OCI-LY3 (cell line): ENCODE measurements at regions not wholly inside any gene's neighbourhood (a gene's known extent, or its start where the extent isn't known, plus 50 kb on each side); places are given as distances from the start of the nearest gene placed in this dataset.

ENCODE experiments used
- H2AFZ ChIP-seq: fragments of 200-600, 300-600 bp; shearing (Covaris generic); 2 replicates; pipeline ENCODE4 v1.6.0; 2014; ENCODE audit warnings: antibody characterized with exemption, low read depth, low read length
- H3K27ac ChIP-seq: fragments of 200-600, 300-600 bp; sonication (generic); 2 replicates; pipeline ENCODE4 v1.5.1; 2014; ENCODE audit warnings: mild to moderate bottlenecking, low read length, moderate library complexity, mixed read lengths
- H3K27me3 ChIP-seq: fragments of 200-600, 300-600 bp; sonication (generic); 2 replicates; pipeline ENCODE4 v1.6.1; 2014; ENCODE audit warnings: low read depth, low read length, mixed read lengths
- H3K36me3 ChIP-seq: fragments of 200-600, 300-600 bp; sonication (generic); replicated peaks from 2 replicates; pipeline ENCODE3; 2014; ENCODE audit warnings: low read depth, low read length, mixed read lengths
- H3K4me1 ChIP-seq: fragments of 300-600, 200-600 bp; sonication (generic); 2 replicates; pipeline ENCODE4 v1.6.1; 2014; ENCODE audit warnings: low read length, mixed read lengths
- H3K4me2 ChIP-seq: fragments of 200-600, 300-600 bp; sonication (generic); 2 replicates; pipeline ENCODE4 v1.6.1; 2014; ENCODE audit warnings: low read length, mixed read lengths
- H3K4me3 ChIP-seq: fragments of 300-600, 200-600 bp; sonication (generic); 2 replicates; pipeline ENCODE4 v1.5.1; 2014; ENCODE audit warnings: antibody characterized with exemption, mild to moderate bottlenecking, low read length, moderate library complexity
- H3K79me2 ChIP-seq: fragments of 300-600, 200-600 bp; shearing (Covaris generic); 2 replicates; pipeline ENCODE4 v1.6.1; 2014; ENCODE audit warnings: mild to moderate bottlenecking, low read length, mixed read lengths
- H3K9ac ChIP-seq: fragments of 300-600, 200-600 bp; shearing (Covaris generic); 2 replicates; pipeline ENCODE4 v1.6.0; 2014; ENCODE audit warnings: mild to moderate bottlenecking, low read length, moderate library complexity
- H3K9me3 ChIP-seq: fragments of 200-600, 300-600 bp; shearing (Covaris generic); 2 replicates; pipeline ENCODE4 v1.6.1; 2014; ENCODE audit warnings: low read length, mixed read lengths; ENCODE audit not compliant: insufficient read depth
- H4K20me1 ChIP-seq: fragments of 200-600, 300-600 bp; sonication (generic); 2 replicates; pipeline ENCODE4 v1.6.1; 2016; ENCODE audit warnings: low read length, mixed read lengths; ENCODE audit not compliant: insufficient read depth
- CTCF ChIP-seq: fragments of 200-600, 300-600 bp; sonication (generic); IDR thresholded peaks from 2 replicates; pipeline ENCODE4 v1.5.1; 2014; ENCODE audit warnings: antibody characterized with exemption, low read length, low read depth
- EZH2phosphoT487 ChIP-seq: fragments of 200-600 bp; shearing (Covaris generic); IDR thresholded peaks from 2 replicates; pipeline ENCODE4 v1.6.1; 2018; ENCODE audit warnings: antibody characterized with exemption, mixed run types, low read depth

GRCh38 chr19:30752201-30752600 lies 380.0 kb downstream of the ZNF536 start:
- Histone ChIP-seq H3K79me2 (no peaks in the 10 kb centered on the region), H3K4me1 (no peaks in the 10 kb centered on the region), H3K27ac (no peak overlapping the region), H4K20me1 (no peaks in the 10 kb centered on the region; the same call in 1 of the 2 replicates), H3K9me3 (0 out of 2 replicates have a peak, but pooled peaks cover 9% of the 10 kb centered on the region), H3K27me3 (no peaks in the 10 kb centered on the region), H3K4me2 (no peak overlapping the region), H2AFZ (no peak overlapping the region), H3K36me3 (no peaks in the 10 kb centered on the region), H3K9ac (no peak overlapping the region), H3K4me3 (no peak overlapping the region)
- no peak for TF ChIP-seq CTCF
- TF ChIP-seq EZH2phosphoT487 = no peak

GRCh38 chr19:30745476-30745985 lies 373.3 kb downstream of the ZNF536 start:
- H3K79me2 ChIP-seq = no peaks in the 10 kb centered on the region
- H3K36me3 ChIP-seq = no peaks in the 10 kb centered on the region
- H3K27ac ChIP-seq = no peak overlapping the region
- H2AFZ ChIP-seq = no peak overlapping the region
- no peaks in the 10 kb centered on the region; the same call in 1 of the 2 replicates for H3K27me3 ChIP-seq
- no peaks in the 10 kb centered on the region for H4K20me1 ChIP-seq
- H3K4me3 ChIP-seq = no peak overlapping the region
- H3K9ac ChIP-seq = no peak overlapping the region
- no peaks in the 10 kb centered on the region for H3K4me1 ChIP-seq
- no peak overlapping the region for H3K4me2 ChIP-seq
- H3K9me3 ChIP-seq = 0 out of 2 replicates have a peak, but pooled peaks cover 7% of the 10 kb centered on the region
- no peak for TF ChIP-seq EZH2phosphoT487
- TF ChIP-seq CTCF = no peak

GRCh38 chr19:30744741-30745475 lies 372.7 kb downstream of the ZNF536 start:
- Histone ChIP-seq H2AFZ (no peak overlapping the region), H3K4me1 (no peaks in the 10 kb centered on the region), H3K36me3 (no peaks in the 10 kb centered on the region), H3K9me3 (0 out of 2 replicates have a peak, but pooled peaks cover 2% of the 10 kb centered on the region), H3K27me3 (no peaks in the 10 kb centered on the region; the same call in 1 of the 2 replicates), H3K79me2 (no peaks in the 10 kb centered on the region), H3K4me3 (no peak overlapping the region), H3K4me2 (no peak overlapping the region), H3K27ac (no peak overlapping the region), H4K20me1 (no peaks in the 10 kb centered on the region), H3K9ac (no peak overlapping the region)
- no peak for TF ChIP-seq EZH2phosphoT487
- no peak for TF ChIP-seq CTCF

DNA sequence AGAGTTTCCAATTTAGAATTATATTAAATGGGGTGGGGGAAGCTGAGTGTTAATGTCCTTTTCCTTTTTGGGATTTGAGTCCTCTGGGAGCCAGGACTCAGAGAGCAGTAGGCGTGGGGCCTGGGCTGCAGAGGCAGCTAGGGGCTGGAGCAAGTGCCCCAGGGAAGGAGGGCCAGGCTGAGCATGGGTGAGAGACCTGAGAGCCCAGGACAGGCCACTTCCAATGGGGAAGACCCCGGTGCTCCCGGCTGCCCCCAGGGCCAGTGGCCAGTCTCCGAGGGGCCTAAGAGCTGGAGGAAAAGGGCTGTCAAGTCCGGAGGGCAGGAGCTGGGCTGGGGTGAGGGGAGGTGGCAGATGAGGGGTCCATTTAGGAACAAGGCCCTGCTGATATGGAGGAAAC lies 371.5 kb downstream of the ZNF536 start:
- H3K4me3 ChIP-seq = no peak overlapping the region
- H3K27ac ChIP-seq = no peak overlapping the region
- no peaks in the 10 kb centered on the region for H4K20me1 ChIP-seq
- no peak overlapping the region for H3K9ac ChIP-seq
- H3K27me3 ChIP-seq = no peaks in the 10 kb centered on the region; the same call in 1 of the 2 replicates
- no peak overlapping the region for H2AFZ ChIP-seq
- no peaks in the 10 kb centered on the region for H3K4me1 ChIP-seq
- H3K79me2 ChIP-seq = no peaks in the 10 kb centered on the region
- no peaks in the 10 kb centered on the region for H3K36me3 ChIP-seq
- TF ChIP-seq EZH2phosphoT487 (no peak), CTCF (no peak)
- no peak overlapping the region for H3K4me2 ChIP-seq
- H3K9me3 ChIP-seq = no peaks in the 10 kb centered on the region
